CD4-positive, alpha-beta T cell treated with Interleukin-17A for 4 hours (primary cell): ENCODE measurements at regions not wholly inside any gene's neighbourhood (a gene's known extent, or its start where the extent isn't known, plus 50 kb on each side); places are given as distances from the start of the nearest gene placed in this dataset.
"Not testable (repeated sequence)": the region's sequence is repeated elsewhere in the genome, so short reads cannot be mapped to it uniquely, and the experiment has no call there.

Experiments used
- DNase-seq: peaks from one replicate; pipeline ENCODE4 v3.0.0-alpha.2; 2020; ENCODE audit warnings: mixed read lengths

DNA sequence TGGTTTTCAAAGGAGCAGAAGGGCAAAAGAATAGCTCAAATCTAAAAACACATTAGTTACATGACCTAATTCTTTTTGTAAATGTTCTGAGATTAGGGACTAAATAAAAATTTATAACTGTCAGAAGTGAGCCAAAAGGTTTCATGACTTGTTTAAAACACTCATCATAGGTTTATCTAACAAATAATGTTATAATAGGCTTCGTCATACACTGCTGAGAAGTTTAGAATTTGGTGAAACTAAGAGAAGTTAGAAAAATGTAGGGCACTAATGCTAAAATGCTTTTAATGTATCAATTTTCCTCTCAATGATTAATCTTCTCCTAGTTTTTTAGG is 468.8 kb upstream of the CDIN1 start:
- no peak for DNase-seq

DNA sequence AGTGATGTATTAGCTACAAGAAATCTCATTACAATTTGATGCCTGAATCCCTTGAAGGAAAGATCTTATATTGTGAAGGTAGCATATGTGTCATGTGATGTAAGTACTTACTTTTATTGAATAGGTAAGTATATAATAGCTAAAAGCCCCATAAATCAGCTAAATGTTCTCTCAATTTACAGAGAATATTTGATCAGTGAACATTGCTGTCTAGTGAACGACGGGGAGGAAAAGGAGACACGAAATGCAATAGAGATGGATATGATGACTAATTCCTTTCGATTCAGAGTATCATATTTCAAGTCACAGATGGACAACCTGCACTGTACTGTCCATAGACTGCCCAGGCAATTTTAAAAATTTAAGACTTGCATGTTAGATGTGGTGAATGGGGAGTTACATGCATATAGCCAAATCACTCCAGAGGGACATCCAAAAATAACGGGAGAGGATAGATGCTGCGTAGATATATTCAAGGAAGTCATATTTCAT is 462.1 kb upstream of the CDIN1 start:
- DNase-seq = no peak

DNA sequence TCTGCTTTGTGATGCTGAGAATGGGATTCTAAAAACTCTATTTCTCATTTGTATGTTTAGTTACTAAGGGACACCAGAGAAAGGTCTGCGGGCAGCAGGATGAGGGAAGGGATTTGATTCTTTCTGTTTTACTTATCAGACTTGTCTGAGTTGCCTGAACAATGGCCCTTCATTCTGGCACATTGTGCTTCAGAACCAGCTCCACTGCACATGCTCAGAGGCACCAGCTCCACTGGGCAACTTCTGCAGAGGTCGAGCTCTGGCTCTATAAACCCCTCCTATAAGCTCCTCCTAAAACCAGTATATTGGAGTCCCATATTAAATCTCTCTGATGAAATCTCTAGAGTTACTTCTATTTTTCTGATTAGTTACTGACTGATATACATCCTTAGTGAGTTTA is 453.2 kb upstream of the CDIN1 start:
- no peak for DNase-seq

DNA sequence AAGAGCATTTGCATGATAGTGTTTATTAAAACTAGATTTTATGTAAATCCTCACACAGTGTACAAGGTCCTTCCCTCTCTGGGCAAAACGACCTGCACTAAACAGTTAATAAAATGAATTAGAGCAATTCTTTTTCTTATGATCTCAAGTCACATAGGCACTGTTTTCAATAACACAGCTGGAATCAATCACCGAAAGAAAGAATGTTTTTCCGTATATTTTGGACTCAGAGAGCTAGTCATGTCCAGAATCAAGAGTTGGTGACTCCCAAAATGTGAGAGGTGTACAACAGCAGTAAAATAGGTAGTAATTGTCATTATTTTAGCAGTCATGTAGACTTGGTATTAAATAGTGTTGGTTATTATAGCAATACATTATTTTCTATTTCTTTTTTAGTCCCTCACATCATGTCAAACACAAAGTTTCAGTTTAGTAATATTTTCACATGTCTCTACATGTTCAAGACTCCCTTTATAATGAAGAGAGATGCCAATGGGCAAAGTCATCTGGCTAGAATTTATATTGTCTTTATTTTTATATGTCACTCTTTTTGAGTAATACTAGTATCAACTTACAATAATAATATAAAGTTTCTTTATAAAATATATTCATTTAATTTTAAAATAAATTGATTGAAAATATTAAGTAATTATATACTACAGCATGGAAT is 448.6 kb upstream of the CDIN1 start:
- DNase-seq = no peak

DNA sequence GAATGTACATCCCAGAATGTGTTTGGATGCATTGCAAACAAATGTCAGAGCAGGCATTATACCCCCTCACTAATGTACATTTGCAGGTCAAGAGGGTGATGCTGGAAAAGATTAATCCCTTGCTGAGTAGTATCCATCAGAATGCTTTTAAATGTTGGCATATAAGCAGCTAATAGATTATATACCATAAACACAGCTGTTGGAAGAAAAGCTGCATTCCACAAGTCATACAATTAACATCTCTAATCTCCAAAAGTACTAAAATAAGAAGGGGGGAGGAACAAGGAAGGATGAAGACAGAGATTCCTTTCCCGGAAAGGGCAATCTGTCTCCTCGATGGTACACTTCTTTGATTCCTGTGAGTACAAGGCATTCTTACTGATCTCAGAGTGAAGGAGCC is 445.7 kb upstream of the CDIN1 start:
- no peak for DNase-seq

DNA sequence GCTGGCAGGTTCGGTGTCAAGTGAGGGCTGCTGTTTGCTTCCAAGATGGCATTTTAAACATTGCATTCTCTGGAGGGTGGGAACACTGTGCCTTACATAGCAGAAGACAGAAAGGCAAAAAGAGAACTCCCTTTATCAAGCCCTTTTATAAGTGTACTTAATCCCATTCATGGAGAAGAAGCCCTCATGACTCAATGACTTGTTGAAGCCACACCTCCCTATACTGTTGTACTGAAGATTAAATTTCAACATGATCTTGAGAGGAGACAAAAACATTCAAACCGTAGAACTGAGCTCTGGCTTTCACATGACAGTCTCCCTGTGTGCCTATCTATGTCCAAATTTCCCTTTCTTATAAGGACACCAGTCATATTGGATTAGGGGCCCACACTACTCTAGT is 443.4 kb upstream of the CDIN1 start:
- no peak for DNase-seq

DNA sequence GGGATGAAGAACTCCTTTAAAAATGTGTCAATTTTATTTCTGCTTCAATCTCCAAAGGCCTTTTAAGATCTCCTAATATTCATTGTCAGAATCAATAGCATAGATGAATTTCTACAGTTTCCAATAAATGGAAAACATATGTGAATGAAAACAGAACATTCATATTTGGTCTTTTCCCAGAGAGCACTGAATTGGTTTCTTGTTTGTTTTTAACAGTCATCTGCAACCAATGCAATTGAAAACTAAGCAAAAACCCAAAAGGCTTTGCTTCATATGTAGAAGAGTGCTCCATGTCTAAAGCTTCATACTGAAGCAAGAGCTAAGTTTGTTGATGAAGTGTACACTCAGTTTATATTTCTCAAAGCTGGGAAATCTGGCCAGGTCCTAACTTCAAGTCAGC is 426.5 kb upstream of the CDIN1 start:
- no peak for DNase-seq

DNA sequence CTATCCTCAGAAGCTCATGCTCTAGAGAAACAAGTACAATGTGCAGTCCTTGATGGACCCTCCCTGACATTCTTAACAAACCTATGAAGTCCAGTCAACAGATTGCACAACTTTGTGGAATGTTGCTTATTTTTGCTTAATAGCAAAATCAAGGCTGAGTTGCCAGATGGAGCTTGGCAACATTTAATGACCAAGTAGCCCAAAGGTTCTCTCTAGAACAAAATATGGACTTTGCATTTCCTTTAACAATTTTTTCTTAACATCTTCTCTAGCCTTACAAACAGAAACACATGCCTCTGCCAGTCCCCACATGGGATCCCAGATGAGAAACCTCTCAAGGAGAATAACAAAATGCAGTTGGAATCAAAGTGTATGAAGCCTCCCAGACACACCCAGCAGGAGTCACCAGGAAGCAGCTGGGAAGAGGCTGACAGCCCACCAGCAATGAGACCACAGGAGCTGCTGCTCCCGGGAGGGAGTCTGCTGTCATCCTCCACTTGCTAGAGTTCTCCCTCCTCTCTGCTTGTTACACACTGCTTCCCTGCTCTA is 422.5 kb upstream of the CDIN1 start:
- no peak for DNase-seq

DNA sequence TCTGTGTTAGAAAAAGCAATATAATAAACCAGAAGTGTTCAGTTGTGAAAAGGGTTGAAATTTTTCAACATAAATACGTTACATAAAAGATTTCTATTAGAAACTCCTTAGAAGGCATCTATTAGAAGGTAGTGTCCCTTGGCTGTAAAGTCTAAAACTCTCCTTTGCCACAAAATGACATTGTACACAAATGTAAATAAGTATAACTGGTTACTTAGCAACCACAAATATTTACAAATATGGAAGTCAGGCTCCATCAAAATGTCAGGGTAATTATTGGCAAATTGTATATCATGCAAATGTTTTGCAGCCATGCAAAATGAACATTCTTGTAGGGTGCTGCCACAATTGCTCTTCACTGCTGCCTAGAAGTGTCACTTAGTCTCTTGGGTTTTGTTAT is 419.1 kb upstream of the CDIN1 start:
- no peak for DNase-seq

DNA sequence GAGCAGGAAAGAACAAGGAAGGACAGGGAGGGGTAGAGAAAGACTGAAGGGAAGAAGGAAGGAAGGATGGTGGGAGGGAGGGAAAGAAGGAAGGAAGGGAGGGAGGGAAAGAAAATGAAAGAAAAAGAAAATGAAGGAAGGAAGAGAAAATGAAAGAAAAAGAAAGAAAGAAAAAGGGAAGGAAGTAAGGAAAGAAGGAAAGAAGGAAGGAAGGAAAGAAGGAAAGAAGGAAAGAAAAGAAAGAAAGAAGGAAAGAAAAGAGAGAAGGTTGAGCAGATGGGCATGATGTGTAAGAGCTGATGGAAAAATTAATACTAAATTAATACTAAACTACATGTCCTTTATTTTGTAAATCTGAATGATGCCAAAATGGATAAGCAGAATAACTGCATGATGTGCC is 418.3 kb upstream of the CDIN1 start:
- DNase-seq = no peak

DNA sequence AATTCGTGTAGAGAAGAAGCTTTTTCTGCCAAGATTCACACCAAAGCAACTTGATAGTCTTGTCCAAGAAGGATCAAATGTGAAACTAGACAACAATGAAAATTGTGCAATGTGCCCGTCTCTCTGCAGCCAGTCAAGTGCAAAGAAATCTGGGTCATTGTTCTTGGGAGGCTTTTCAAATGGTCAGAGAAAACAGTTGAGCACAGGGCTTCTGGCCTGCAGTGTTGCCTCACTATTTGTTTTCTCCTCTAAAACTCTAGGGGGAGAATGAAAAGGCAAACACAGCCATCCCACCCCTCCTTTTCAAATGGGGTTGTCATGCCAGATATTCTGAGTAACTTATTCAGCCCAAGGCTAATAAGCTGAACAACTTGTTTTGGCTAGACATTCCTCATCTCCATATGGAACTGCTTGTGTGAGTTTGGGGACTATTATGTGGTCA is 417.6 kb upstream of the CDIN1 start:
- DNase-seq = no peak

DNA sequence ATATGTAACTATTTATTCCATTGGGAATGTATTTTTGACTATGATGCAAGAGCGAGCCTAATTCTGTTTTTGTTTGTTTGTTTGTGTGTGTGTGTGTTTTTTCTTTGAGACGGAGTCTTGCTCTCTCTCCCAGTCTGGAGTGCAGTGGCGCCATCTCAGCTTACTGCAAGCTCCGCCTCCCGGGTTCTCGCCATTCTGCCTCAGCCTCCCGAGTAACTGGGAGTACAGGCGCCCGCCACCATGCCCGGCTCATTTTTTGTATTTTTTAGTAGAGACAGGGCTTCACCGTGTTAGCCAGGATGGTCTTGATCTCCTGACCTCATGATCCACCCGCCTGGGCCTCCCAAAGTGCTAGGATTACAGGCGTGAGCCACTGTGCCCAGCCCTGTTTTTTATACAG is 415.4 kb upstream of the CDIN1 start:
- DNase-seq = not testable (repeated sequence)

DNA sequence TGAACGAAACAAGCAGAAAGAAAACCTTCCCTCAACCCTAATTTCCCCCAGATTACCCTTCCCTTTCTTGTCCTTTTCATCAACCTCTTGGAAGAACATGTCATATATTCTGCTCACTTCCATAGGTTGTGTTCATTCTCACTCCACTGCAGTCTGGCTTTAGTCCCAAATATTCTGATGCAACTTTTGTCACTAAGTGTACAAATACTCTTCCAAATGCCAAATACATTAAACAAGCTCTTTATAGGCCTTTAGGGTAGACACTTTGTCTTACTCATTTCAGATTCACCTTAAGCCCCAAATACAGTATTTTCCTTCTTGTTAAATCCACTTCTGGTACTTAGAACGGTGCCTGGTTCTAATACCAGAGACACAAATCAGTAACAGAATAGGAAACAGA is 406.5 kb upstream of the CDIN1 start:
- DNase-seq = no peak

DNA sequence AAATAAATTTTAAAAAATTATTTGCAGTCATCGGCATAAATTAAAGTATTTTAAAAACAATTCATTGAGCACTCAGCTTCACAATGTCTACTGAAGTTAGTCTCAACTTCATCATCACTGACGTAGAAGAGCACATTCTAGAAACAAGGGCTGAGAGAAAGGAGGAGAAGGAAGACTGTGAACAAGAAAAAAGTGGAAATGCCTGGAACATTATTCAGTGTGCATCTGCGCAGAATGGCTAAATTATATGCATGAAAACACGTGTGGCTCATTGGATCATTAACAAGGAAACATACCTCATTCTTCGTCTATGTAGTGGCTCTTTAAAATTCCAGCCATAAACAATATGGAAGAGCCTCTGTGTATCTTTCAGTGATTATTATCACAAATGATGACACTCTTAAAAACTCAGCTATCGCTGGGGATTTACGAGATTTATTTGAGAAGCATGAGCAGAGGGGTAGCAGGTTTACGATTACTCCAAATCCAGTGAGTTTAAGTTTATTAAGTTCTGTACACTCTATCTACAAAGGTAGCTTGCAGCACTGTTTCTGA is 404.2 kb upstream of the CDIN1 start:
- DNase-seq = no peak

DNA sequence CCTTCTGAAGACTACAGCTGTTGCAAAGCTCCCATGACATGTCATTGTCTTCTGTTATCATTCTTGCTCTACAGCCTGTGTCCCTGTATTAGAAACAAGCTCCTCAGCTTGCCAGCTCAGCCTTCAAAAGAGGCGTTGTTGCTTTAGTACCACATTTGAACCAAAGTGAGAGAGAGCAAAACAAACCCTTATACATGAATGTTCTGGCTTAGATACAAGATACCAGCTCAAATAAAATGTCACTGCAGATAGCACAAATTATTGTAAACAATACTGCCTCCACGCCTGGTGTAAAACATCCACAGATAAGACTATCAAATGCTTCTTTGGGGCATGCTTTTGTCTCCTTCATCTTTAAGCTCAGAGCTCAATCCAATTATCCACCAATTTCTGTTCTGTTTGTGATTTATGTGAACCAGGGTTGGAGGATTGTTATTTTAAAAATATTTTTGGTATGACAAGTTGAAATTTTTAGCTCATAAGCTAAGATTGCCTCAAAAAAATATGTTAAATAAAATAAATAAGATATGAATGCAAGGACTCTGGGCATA is 403.6 kb upstream of the CDIN1 start:
- DNase-seq = no peak

DNA sequence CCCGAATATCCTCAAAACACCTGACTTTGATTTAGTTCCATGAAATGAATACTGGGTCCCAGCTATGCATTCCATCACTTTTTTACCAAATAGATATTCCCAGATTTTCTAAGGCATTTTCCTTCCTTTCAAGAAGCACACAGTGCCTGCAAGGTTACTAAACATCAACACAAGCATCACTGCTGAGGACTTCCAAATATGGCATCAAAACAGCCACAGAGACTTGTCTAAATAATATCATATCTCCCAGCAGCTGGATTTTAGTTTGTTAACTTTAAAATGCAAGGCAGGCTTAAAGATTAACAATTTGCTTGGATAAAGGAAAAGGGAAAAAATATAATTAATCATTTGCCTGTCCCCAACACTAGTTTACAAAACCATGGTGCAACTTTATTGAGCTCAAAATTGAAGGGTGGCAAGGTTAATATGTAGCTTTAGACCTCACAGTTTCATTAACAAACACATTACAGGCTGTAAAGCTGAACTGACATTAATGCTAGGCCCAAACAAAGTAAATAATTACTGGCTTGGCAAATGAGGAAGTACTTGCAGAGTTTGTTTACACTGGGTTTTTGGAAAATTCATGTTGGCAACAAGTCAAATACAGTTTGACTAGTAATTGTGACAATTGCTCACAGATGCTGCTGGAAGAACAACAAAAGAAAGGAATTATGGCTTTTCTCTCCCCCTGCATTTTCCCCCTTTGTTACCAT is 401.7 kb upstream of the CDIN1 start:
- no peak for DNase-seq

DNA sequence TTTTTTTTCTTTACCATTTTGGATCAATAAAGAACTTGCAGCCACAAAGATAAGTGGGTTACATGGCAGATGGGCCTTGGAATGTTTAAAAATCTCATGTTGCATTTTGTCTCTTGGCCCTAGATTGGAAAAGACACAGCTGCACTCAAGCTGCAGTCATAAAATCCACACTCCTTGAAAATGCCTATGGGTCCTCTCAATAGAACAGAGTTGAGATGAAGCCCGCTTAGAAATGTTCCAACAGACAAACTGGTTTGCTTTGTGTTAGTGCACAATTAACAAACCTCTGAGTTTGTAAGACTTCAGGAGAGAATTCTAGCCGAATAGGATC is 401.2 kb upstream of the CDIN1 start:
- DNase-seq = no peak

DNA sequence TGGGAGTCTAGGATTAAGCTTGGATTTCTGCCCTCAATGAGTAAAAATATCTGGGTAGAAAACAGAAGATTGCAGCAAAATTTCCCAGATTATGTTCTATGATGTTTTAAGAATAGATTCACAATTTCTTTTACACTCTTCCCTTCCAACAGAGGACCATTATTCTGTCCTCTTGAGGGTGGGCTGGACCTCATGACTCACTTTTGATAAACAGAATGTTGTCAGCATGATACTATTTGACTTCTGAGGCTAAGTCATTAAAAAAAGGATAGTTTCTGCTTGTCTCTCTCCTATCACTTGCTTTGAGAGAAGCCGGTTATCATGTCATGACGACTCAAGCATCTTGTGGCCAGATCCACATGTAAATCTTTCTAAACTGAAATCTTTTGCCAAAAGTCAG is 396.2 kb upstream of the CDIN1 start:
- DNase-seq = no peak

DNA sequence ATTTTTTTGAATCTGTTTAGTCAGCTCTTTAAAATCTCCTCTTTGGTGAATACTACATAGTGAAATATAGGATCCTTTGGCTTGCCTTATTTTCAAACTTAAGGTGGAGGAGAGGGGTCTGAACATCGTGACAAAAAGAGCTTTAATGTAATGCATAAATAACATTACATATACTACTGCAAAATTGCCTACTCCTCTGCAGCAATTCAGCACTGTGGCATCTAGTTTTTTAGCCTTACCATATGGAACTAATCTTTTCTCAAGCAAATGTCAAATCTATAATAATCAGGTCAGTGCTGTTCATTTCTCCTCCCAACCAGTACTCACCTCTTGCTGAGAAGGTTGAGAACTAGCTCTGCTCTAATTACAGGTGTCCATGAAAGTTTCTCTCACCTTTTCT is 394.0 kb upstream of the CDIN1 start:
- no peak for DNase-seq

DNA sequence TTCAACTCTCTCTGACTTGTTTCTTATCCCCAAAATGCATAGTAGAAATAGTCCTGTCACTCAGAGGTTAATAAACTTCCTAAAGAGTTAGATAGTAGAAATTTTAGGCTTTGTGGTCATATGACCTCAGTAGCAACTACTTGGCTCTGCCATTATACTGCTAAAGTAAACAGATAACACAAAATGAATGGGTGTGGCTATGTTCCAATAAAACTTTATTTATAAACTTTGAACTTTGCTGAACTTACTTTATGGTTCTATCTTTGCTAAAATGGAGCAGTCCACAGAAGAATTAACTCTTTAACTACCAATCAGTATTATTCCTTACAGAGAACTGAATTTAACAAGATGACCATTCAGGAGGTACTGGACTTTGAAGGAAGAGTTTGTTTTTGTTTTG is 393.6 kb upstream of the CDIN1 start:
- no peak for DNase-seq

DNA sequence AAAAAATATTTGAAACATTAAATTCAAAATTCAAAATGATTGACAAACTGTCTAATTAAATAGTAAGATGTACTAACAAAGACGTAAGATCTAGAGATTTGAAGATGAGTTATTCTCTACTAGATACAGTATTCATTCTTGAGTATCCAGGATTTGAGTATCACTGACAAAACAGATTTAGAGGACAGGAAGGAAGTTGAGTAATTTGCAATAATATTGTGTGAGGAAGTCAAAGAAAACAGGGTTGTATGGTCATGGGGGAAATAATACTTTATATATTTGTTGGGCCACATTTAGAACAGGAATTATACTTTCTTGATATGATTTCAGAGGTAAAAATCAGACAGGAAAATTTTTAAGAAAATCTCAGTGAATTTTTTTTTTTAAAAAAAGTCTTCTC is 393.1 kb upstream of the CDIN1 start:
- no peak for DNase-seq

DNA sequence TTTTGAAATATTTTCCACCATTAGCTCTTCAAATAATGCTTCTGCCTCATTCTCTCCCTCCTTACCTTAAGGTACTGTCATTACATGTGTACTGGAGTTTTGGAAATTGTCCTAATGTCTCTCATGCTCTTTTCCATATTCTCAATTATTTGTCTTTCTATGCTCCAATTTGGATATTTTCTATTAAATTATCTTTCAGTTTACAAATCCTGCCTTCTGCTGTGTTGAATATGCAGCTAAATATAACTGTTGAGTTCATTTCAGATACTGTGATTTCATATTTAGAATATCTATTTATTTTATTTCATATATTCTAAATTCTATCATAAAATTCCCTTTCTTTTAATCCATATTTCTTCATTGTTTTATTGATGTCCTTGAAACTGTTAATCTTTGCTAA is 388.0 kb upstream of the CDIN1 start:
- no peak for DNase-seq

DNA sequence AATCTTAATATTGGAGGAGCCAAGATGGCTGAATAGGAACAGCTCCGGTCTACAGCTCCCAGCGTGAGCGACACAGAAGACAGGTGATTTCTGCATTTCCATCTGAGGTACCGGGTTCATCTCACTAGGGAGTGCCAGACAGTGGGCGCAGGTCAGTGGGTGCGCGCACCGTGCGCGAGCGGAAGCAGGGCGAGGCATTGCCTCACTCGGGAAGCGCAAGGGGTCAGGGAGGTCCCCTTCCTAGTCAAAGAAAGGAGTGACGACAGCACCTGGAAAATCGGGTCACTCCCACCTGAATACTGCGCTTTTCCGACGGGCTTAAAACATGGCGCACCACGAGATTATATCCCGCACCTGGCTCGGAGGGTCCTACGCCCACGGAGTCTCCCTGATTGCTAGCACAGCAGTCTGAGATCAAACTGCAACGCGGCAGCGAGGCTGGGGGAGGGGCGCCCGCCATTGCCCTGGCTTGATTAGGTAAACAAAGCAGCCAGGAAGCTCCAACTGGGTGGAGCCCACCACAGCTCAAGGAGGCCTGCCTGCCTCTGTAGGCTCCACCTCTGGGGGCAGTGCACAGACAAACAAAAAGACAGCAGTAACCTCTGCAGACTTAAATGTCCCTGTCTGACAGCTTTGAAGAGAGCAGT is 383.9 kb upstream of the CDIN1 start:
- DNase-seq = not testable (repeated sequence)
